PC-3 (cell line): ENCODE measurements at regions not wholly inside any gene's neighbourhood (a gene's known extent, or its start where the extent isn't known, plus 50 kb on each side); places are given as distances from the start of the nearest gene placed in this dataset.

Experiments
- ATAC-seq: fragments of 200-7000 bp; cut with Tn5 transposase; 2 replicates; pipeline ENCODE4 v1.9.1; 2020; ENCODE audit warnings: mild to moderate bottlenecking, moderate library complexity
- BruUV-seq: library from RNA; stranded (reverse); fragments of 400-500 nt; replicated peaks from 2 replicates; lab custom pipeline; 2021; lab: Mats Ljungman, UMichigan
- CTCF ChIA-PET: fragments of 300-600 bp; sonication (Branson Sonifier 250); formaldehyde crosslinking; loops from one replicate; lab custom pipeline; 2022; ENCODE audit warnings: antibody characterized with exemption; lab: Charles Lee
- POLR2A ChIA-PET: fragments of 300-600 bp; sonication (Branson Sonifier 250); formaldehyde crosslinking; loops from one replicate; lab custom pipeline; 2022; ENCODE audit warnings: antibody characterized with exemption; ENCODE audit not compliant: unreplicated experiment; lab: Charles Lee
- DNase-seq: peaks from one replicate; pipeline ENCODE4 v3.0.0-alpha.2; 2015
- H2AFZ ChIP-seq: fragments of 300-600 bp; sonication (generic); 2 replicates; pipeline ENCODE4 v1.6.0; 2016; ENCODE audit warnings: antibody characterized with exemption, low read length
- H3F3A ChIP-seq: fragments of 300-600 bp; sonication (generic); one replicate; pipeline ENCODE4 v1.6.0; 2017; ENCODE audit warnings: antibody characterized with exemption, low read length, control low read depth, mild to moderate bottlenecking; ENCODE audit not compliant: unreplicated experiment
- H3K27ac ChIP-seq: fragments of 300-600 bp; sonication (generic); 2 replicates; pipeline ENCODE4 v1.5.1; 2016; ENCODE audit warnings: mild to moderate bottlenecking, low read length
- H3K27me3 ChIP-seq: fragments of 300-600 bp; sonication (generic); 2 replicates; pipeline ENCODE4 v1.6.1; 2016; ENCODE audit warnings: low read length, mixed read lengths
- H3K36me3 ChIP-seq: fragments of 300-600 bp; sonication (generic); 2 replicates; pipeline ENCODE4 v1.6.1; 2016; ENCODE audit warnings: low read depth, mixed run types, low read length, mixed read lengths
- H3K4me1 ChIP-seq: fragments of 300-600 bp; sonication (generic); 2 replicates; pipeline ENCODE4 v1.5.1; 2016; ENCODE audit warnings: low read length; ENCODE audit not compliant: insufficient read depth
- H3K4me2 ChIP-seq: fragments of 300-600 bp; sonication (generic); 2 replicates; pipeline ENCODE4 v1.6.0; 2016; ENCODE audit warnings: low read length
- H3K4me3 ChIP-seq: fragments of 300-600 bp; sonication (generic); 2 replicates; pipeline ENCODE4 v1.5.1; 2016; ENCODE audit warnings: mild to moderate bottlenecking, low read length, mixed read lengths
- H3K79me2 ChIP-seq: fragments of 300-600 bp; sonication (generic); 2 replicates; pipeline ENCODE4 v1.6.1; 2017; ENCODE audit warnings: low read length, mixed read lengths
- H3K9ac ChIP-seq: fragments of 300-600 bp; sonication (generic); 2 replicates; pipeline ENCODE4 v1.6.0; 2016; ENCODE audit warnings: mild to moderate bottlenecking, low read length
- H3K9me2 ChIP-seq: fragments of 300-600 bp; sonication (generic); replicated peaks from 2 replicates; pipeline ENCODE4 v1.6.1; 2016; ENCODE audit warnings: mixed run types, low read length, mixed read lengths
- H3K9me3 ChIP-seq: fragments of 300-600 bp; sonication (generic); 2 replicates; pipeline ENCODE4 v1.6.1; 2016; ENCODE audit warnings: low read length, mixed read lengths
- H4K20me1 ChIP-seq: fragments of 300-600 bp; sonication (generic); 2 replicates; pipeline ENCODE4 v1.6.1; 2016; ENCODE audit warnings: low read length, mixed read lengths
- EZH2 ChIP-seq: fragments of 300-600 bp; sonication (generic); IDR thresholded peaks from one replicate; pipeline ENCODE4 v1.6.1; 2017; ENCODE audit warnings: antibody characterized with exemption, mild to moderate bottlenecking, low read length; ENCODE audit not compliant: unreplicated experiment
- EZH2phosphoT487 ChIP-seq: fragments of 300-600 bp; sonication (generic); IDR thresholded peaks from 2 replicates; pipeline ENCODE4 v1.6.1; 2018; ENCODE audit warnings: mild to moderate bottlenecking, antibody characterized with exemption, low read length, borderline replicate concordance
- intact Hi-C: fragments of 100-400 bp; cut with micrococcal nuclease; formaldehyde crosslinking; loops from 2 replicates; pipeline ENCODE4 v1.9.0; 2023
- TF ChIP-seq, protein P1 (sequence below): fragments of 300-600 bp; sonication (generic); conservative IDR thresholded peaks from 2 replicates; pipeline ENCODE4 v1.5.1; 2017; ENCODE audit warnings: antibody characterized with exemption, low read depth, mild to moderate bottlenecking, low read length

DNA sequence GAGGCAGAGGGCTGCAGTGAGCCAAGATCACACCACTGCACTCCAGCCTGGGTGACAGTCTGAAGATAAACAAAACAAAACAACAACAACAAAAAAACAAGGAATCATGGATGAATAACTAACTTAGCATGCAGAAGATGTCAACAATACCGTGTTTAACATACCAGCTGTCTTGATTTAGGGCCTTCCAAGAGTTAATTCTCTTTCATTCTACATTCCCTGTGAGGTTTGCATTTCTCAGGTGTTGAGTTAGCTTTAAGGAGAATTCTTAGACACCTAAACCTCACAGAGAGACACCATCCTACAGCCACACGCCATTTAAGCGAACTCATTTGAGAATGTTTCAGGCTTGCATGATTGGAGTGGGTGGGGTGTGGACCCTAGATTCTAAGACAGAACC, 363.1 kb upstream of the RUNX1 start:
- Histone ChIP-seq H3K79me2 (no peaks in the 10 kb centered on the region), H3K27ac (no peak overlapping the region), H3K9me2 (no peaks in the 10 kb centered on the region), H3K36me3 (no peaks in the 10 kb centered on the region), H3K4me2 (no peak overlapping the region), H3K27me3 (no peaks in the 10 kb centered on the region), H3K4me1 (no peaks in the 10 kb centered on the region), H3F3A (no peaks in the 10 kb centered on the region), H2AFZ (no peak overlapping the region), H3K9ac (no peak overlapping the region), H3K9me3 (no peaks in the 10 kb centered on the region), H4K20me1 (no peaks in the 10 kb centered on the region), H3K4me3 (no peak overlapping the region)
- CTCF ChIA-PET, result no interaction called here
- BruUV-seq, result no TSS peak
- ATAC-seq, result no peak
- no peak for DNase-seq
- TF ChIP-seq, protein P1, sequence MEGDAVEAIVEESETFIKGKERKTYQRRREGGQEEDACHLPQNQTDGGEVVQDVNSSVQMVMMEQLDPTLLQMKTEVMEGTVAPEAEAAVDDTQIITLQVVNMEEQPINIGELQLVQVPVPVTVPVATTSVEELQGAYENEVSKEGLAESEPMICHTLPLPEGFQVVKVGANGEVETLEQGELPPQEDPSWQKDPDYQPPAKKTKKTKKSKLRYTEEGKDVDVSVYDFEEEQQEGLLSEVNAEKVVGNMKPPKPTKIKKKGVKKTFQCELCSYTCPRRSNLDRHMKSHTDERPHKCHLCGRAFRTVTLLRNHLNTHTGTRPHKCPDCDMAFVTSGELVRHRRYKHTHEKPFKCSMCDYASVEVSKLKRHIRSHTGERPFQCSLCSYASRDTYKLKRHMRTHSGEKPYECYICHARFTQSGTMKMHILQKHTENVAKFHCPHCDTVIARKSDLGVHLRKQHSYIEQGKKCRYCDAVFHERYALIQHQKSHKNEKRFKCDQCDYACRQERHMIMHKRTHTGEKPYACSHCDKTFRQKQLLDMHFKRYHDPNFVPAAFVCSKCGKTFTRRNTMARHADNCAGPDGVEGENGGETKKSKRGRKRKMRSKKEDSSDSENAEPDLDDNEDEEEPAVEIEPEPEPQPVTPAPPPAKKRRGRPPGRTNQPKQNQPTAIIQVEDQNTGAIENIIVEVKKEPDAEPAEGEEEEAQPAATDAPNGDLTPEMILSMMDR, result no peak
- no peak for TF ChIP-seq EZH2phosphoT487
- TF ChIP-seq EZH2, result no peak
- POLR2A ChIA-PET, result no interaction called here
- intact Hi-C loops, result no loop called here

DNA sequence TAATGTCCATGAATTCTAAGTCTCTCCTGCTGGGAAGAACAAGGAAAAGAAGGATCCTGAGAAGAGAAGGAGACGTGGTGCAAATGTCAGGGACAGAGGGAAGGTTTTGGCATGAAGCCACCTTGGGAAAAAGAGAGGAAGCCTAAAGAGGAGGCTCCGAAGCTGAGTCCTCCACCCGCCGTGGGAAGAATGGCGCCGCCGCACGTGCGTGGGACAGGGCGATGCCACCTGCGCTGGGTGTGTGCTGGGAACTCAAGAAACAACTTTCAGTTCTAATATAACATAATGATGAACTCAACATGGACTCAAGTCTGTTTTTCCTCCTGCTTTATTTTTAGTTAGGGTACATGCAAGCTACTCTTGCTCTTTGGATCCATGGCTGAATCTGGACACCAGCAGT, 362.3 kb upstream of the RUNX1 start:
- Histone ChIP-seq H3K36me3 (no peaks in the 10 kb centered on the region), H3K79me2 (no peaks in the 10 kb centered on the region), H2AFZ (no peak overlapping the region), H3K9me2 (no peaks in the 10 kb centered on the region), H3K4me1 (no peaks in the 10 kb centered on the region), H3K27me3 (no peaks in the 10 kb centered on the region), H4K20me1 (no peaks in the 10 kb centered on the region), H3K27ac (no peak overlapping the region), H3K9ac (no peak overlapping the region), H3K4me3 (no peak overlapping the region), H3F3A (no peaks in the 10 kb centered on the region), H3K4me2 (no peak overlapping the region), H3K9me3 (no peaks in the 10 kb centered on the region)
- intact Hi-C loops, result no loop called here
- ChIA-PET POLR2A (no interaction called here), CTCF (no interaction called here)
- DNase-seq (no peak), ATAC-seq (no peak)
- TF ChIP-seq, protein P1, result no peak
- TF ChIP-seq EZH2phosphoT487, result no peak
- no peak for TF ChIP-seq EZH2
- BruUV-seq, result no TSS peak

DNA sequence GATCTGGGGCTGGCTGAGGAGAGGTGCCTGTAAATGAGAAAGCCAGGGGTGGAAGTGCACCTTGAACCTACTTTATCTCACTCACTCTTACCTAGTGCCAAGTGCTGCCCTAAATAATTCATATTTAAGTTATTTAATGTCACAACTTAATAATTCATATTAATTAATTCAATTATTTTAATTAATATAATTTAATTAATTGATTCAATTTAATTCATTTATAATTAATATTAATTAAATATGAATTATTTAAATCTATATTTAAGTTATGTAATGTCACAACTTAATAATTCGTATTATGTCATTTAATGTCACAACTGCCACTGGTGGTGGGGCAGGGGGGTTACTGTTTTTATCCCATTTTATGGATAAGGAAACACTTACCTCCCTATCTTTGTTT, 361.6 kb upstream of the RUNX1 start:
- TF ChIP-seq, protein P1, result no peak
- TF ChIP-seq EZH2phosphoT487 (no peak), EZH2 (no peak)
- DNase-seq, result no peak
- no peaks in the 10 kb centered on the region for H3F3A ChIP-seq
- no peaks in the 10 kb centered on the region for H3K27me3 ChIP-seq
- intact Hi-C loops, result no loop called here
- H3K36me3 ChIP-seq, result no peaks in the 10 kb centered on the region
- no peak overlapping the region for H3K27ac ChIP-seq
- no peaks in the 10 kb centered on the region for H3K79me2 ChIP-seq
- no peak overlapping the region for H2AFZ ChIP-seq
- ATAC-seq, result no peak
- H3K9me3 ChIP-seq, result no peaks in the 10 kb centered on the region
- H3K4me3 ChIP-seq, result no peak overlapping the region
- no peaks in the 10 kb centered on the region for H4K20me1 ChIP-seq
- POLR2A ChIA-PET, result no interaction called here
- CTCF ChIA-PET, result no interaction called here
- BruUV-seq, result no TSS peak
- H3K9ac ChIP-seq, result no peak overlapping the region
- no peaks in the 10 kb centered on the region for H3K4me1 ChIP-seq
- no peaks in the 10 kb centered on the region for H3K9me2 ChIP-seq
- no peak overlapping the region for H3K4me2 ChIP-seq
